BJ (cell line): ENCODE measurements at regions not wholly inside any gene's neighbourhood (a gene's known extent, or its start where the extent isn't known, plus 50 kb on each side); places are given as distances from the start of the nearest gene placed in this dataset.

ENCODE experiments used
- CTCF ChIA-PET: fragments of 350-600 bp; formaldehyde crosslinking; extraction: SDS; loops from one replicate; lab custom pipeline; 2021; ENCODE audit warnings: antibody characterized with exemption, inconsistent platforms; lab: Yijun Ruan, JAX
- POLR2A ChIA-PET: fragments of 300-600 bp; sonication (Branson Sonifier 250); formaldehyde crosslinking; extraction: SDS; loops from one replicate; lab custom pipeline; 2021; ENCODE audit warnings: antibody characterized with exemption; lab: Charles Lee
- DNase-seq: peaks from one replicate; pipeline ENCODE4 v3.0.0-alpha.2; 2011; ENCODE audit warnings: low read depth
- H3K27me3 ChIP-seq: 2 replicates; pipeline ENCODE4 v1.6.0; 2011; ENCODE audit warnings: low read length; ENCODE audit not compliant: control insufficient read depth, insufficient read depth
- H3K36me3 ChIP-seq: 2 replicates; pipeline ENCODE4 v1.5.1; 2011; ENCODE audit warnings: low read length; ENCODE audit not compliant: control insufficient read depth, insufficient read depth
- H3K4me3 ChIP-seq: 2 replicates; pipeline ENCODE4 v1.5.1; 2011; ENCODE audit warnings: low read depth, mild to moderate bottlenecking, control low read depth, low read length
- TF ChIP-seq, protein P1 (sequence below): IDR thresholded peaks from 2 replicates; pipeline ENCODE4 v1.5.1; 2011; ENCODE audit warnings: low read depth, mild to moderate bottlenecking, control low read depth, inconsistent platforms, low read length, moderate library complexity; ENCODE audit not compliant: insufficient read depth

DNA sequence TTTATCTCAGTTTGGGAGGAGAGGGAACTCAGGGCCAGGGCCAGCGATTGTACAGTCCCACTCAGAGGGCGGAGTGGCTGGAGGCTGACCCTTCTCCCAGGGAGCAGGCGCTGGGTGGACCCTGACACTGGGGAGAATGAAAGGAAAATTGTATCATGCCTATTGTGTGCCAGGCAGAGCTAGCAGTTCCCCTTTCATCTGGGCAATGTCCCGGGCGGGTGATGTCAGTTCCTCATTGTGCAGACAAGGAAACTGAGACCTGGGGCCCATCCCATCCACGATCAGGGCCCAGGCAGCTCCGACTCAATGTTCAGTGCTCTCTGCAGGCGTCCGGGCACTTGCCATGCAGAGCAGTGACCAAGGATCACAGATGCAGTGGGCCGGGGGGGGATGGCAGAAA is 101.9 kb upstream of the RTL1 start:
- TF ChIP-seq, protein P1, sequence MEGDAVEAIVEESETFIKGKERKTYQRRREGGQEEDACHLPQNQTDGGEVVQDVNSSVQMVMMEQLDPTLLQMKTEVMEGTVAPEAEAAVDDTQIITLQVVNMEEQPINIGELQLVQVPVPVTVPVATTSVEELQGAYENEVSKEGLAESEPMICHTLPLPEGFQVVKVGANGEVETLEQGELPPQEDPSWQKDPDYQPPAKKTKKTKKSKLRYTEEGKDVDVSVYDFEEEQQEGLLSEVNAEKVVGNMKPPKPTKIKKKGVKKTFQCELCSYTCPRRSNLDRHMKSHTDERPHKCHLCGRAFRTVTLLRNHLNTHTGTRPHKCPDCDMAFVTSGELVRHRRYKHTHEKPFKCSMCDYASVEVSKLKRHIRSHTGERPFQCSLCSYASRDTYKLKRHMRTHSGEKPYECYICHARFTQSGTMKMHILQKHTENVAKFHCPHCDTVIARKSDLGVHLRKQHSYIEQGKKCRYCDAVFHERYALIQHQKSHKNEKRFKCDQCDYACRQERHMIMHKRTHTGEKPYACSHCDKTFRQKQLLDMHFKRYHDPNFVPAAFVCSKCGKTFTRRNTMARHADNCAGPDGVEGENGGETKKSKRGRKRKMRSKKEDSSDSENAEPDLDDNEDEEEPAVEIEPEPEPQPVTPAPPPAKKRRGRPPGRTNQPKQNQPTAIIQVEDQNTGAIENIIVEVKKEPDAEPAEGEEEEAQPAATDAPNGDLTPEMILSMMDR: no peak
- no peaks in the 10 kb centered on the region for H3K27me3 ChIP-seq
- ChIA-PET POLR2A (no interaction called here), CTCF (interaction anchor here (1.8 kb wide), 1 partner anchor 8 kb away, joined by 5 read pairs; no protein-coding TSS in a partner anchor)
- H3K4me3 ChIP-seq: no peak overlapping the region
- no peak for DNase-seq
- H3K36me3 ChIP-seq: peaks cover 11% of the 10 kb centered on the region

DNA sequence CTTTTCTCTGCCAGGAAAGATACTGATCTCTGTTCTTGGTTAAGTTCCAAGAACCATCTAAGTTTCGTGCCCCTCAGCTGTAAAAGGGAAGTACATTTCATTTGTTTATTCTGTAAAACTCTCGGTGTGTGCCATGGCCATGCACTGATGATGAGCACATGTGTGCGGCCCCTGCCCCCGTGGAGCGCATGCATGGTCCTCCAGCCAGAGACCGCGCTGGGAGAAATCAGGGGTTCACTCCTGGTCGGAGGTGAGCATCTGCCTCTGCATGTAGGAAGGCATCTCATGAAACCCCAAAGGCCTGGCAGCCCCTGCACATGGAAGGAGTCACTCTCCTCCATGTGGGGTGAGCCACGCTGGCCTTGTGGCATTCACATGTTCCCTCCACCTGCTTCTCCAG is 102.5 kb upstream of the RTL1 start:
- Histone ChIP-seq H3K36me3 (peaks cover 11% of the 10 kb centered on the region), H3K27me3 (no peaks in the 10 kb centered on the region), H3K4me3 (no peak overlapping the region)
- POLR2A ChIA-PET: no interaction called here
- no peak for DNase-seq
- TF ChIP-seq, protein P1: no peak
- CTCF ChIA-PET: interaction anchor here (1.8 kb wide), 1 partner anchor 9 kb away, joined by 5 read pairs; no protein-coding TSS in a partner anchor

DNA sequence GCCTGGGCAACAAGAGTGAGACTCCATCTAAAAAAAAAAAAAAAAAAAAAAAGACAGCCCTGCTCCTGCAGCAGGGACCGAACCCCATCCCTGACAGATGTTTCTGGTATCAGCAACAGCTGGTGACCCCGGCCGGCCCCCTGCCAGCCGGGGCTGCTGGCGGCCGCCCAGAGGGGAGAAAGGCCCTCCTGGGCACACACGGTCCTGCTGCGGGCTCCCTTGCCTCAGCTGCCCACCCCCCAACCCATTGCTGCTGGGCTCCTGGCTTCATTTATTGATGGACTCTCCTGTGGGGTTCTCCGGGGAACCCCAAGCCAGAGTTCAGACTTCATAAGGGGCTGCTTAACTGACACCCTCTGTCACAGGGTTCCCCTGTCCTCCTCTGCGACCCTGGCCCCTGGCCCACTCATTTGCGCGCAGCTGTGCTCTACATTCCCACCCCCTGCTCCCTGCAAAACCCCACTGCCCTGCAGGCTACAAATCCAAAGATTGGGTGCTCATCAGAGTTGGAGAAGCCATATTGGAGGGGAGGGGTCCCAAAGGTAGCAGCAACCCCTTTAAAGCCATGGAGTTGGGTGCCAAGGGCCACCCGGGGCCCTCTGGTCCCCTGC is 103.6 kb upstream of the RTL1 start:
- H3K36me3 ChIP-seq: peaks cover 11% of the 10 kb centered on the region
- ChIA-PET POLR2A (no interaction called here), CTCF (interaction anchor here (1.8 kb wide), 1 partner anchor 10 kb away, joined by 5 read pairs; no protein-coding TSS in a partner anchor)
- no peak for DNase-seq
- H3K4me3 ChIP-seq: no peak overlapping the region
- TF ChIP-seq, protein P1: no peak
- H3K27me3 ChIP-seq: no peaks in the 10 kb centered on the region

DNA sequence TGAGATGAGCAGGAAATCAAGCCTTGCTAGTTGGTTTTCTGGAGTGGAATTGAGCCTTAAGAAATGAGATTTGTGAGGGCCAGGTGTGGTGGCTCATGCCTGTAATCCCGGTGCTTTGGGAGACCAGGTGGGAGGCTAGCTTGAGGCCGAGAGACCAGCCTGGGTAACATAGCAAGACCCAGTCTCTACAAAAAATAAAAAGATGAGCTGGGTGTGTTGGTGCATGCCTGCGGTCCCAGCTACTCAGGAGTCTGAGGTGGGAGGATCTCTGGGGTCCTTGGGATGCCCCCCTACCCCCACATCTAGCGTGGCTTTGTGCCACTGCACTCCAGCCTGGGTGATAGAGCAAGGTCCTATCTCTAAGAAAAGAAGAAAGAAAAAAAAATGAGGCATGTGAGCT is 104.2 kb upstream of the RTL1 start:
- H3K36me3 ChIP-seq: peaks cover 10% of the 10 kb centered on the region
- TF ChIP-seq, protein P1: no peak
- ChIA-PET POLR2A (no interaction called here), CTCF (no interaction called here)
- H3K4me3 ChIP-seq: no peak overlapping the region
- H3K27me3 ChIP-seq: no peaks in the 10 kb centered on the region
- no peak for DNase-seq

DNA sequence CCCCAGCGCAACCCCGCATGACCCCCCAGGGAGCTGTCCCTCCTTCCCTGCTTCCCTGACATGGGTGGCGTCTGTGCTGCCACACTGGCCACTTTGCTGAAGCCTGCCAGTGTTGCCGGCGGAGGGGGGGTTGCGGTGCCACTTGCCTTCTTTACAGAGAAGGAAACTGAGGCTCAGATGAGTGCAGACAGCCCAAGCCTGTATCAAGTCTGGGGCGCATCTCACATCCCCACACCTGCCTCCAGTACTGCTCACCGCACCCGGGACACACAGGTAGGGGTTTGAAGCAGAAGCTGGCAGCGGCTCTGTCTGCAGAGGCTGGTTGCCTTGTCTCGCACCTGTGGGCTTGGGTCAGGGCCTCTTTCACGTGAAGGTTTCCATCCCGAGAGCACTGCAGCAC is 104.7 kb upstream of the RTL1 start:
- POLR2A ChIA-PET: no interaction called here
- Histone ChIP-seq H3K27me3 (no peaks in the 10 kb centered on the region), H3K36me3 (peaks cover 8% of the 10 kb centered on the region), H3K4me3 (no peak overlapping the region)
- CTCF ChIA-PET: no interaction called here
- TF ChIP-seq, protein P1: no peak
- no peak for DNase-seq
